Stimulated activated naive CD8-positive, alpha-beta T cell treated with anti-CD3 and anti-CD28 coated beads, Interleukin-15, Interleukin-2, amounts not matched to agents 100 ng/mL and 50 ng/mL, for 24 hours (primary cell): ENCODE measurements at regions not wholly inside any gene's neighbourhood (a gene's known extent, or its start where the extent isn't known, plus 50 kb on each side); places are given as distances from the start of the nearest gene placed in this dataset.

Experiments used
- H3K27ac Mint-ChIP-seq: one replicate; pipeline ENCODE4 v1.8.0; 2021; ENCODE audit warnings: mild to moderate bottlenecking, mixed read lengths
- H3K27me3 Mint-ChIP-seq: one replicate; pipeline ENCODE4 v1.8.0; 2021; ENCODE audit warnings: mixed read lengths
- H3K36me3 Mint-ChIP-seq: one replicate; pipeline ENCODE4 v1.8.0; 2021; ENCODE audit warnings: low read depth, mixed read lengths
- H3K4me1 Mint-ChIP-seq: one replicate; pipeline ENCODE4 v1.8.0; 2021; ENCODE audit warnings: low read depth, mixed read lengths
- H3K4me3 Mint-ChIP-seq: one replicate; pipeline ENCODE4 v1.8.0; 2021; ENCODE audit warnings: mild to moderate bottlenecking, mixed read lengths
- H3K9me3 Mint-ChIP-seq: one replicate; pipeline ENCODE4 v1.8.0; 2021; ENCODE audit warnings: mixed read lengths

DNA sequence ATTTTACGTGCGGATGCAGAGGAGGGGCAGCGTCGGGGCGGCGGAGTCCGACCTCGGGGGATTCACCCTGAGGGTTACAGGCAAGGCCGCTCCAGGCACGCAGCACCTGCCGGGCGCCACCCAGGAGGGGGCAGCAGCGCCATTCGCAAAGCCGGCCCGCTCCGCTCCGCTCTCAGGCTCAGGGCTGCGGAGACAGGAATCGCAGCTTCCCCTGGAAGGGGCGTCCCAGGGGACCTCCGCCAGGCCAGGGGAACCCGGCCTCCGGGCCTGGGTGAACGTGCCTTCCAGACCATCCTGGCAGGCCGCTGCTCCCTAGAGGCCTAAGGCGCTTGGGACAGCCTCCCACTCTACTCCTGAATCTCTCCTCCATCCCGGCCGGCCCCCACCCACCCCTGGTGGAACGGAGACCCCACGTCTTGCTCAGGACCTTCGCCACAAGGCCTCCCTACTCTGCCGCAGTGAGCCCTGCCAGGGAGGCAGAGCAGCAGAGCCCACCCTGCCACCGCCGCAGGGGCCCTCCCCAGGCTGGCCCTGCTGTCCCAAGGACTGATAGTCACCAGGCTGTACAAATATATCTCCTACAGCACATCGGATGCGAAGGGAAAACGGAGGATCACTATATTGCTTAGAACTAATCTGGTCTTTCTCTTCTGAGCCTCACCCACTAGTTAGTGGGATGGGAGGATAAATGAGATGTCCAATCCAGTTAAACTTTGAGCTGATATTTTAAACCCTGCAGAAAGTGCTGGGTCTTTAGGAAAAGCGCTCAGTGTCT, 115.0 kb downstream of the SMIM20 start:
- H3K4me1 Mint-ChIP-seq = peaks cover 15% of the 10 kb centered on the region
- H3K27me3 Mint-ChIP-seq = peaks cover 22% of the 10 kb centered on the region
- no peak overlapping the region for H3K27ac Mint-ChIP-seq
- H3K9me3 Mint-ChIP-seq = no peaks in the 10 kb centered on the region
- no peaks in the 10 kb centered on the region for H3K36me3 Mint-ChIP-seq
- no peak overlapping the region for H3K4me3 Mint-ChIP-seq

DNA sequence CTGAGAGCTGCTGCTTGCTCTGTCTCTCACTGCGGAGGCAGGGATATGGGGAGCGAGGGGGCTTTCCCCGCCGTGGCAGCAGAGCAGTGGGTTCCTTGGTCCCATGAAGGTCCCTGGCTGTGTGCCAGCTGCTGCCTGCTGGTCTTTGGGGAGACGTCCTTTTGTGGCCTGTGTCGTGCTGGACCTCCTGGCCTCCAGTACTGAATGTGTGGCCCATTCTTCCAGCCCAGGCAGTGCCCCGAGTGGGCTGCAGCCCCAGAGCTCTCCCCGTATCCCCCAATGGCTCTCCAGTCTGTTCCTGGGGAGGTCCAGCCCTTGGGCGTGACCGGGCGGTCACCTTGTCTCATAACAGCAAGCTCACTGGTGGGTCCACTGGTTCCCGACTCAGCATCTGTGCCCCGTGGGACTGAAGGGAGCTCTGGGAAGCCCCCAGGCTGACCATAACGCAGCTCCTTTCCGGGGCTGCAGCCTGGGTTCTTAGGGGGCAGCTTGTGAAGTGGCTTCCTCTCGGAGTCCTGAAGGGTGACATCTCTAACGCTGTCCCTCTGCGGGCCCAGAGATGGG, 115.6 kb downstream of the SMIM20 start:
- no peaks in the 10 kb centered on the region for H3K36me3 Mint-ChIP-seq
- peaks cover 22% of the 10 kb centered on the region for H3K27me3 Mint-ChIP-seq
- H3K27ac Mint-ChIP-seq = no peak overlapping the region
- no peak overlapping the region for H3K4me3 Mint-ChIP-seq
- H3K4me1 Mint-ChIP-seq = peaks cover 15% of the 10 kb centered on the region
- no peaks in the 10 kb centered on the region for H3K9me3 Mint-ChIP-seq

DNA sequence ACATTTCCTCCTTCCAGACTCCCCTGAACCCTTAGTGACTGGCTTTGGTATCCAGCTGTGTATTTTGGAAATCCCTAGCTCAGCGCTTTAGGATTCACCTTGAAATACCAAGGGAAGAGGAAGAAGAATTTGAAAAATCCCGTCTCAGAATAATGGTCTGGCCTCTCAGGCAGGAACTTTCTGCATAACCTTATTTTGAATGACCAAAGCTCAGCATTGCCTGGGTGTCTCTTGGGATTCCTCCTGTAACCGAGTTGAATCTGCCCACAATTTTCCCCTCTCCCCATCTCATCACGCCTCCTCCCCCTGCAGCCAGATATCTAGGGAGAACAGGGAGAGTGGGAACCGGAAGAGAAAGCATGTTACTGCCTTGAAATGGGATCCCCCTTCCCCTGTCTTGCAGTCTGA, 116.2 kb downstream of the SMIM20 start:
- H3K36me3 Mint-ChIP-seq = no peaks in the 10 kb centered on the region
- H3K9me3 Mint-ChIP-seq = no peaks in the 10 kb centered on the region
- H3K4me3 Mint-ChIP-seq = no peak overlapping the region
- peak overlapping the region; percentile 8 for H3K27ac Mint-ChIP-seq
- H3K27me3 Mint-ChIP-seq = peaks cover 19% of the 10 kb centered on the region
- H3K4me1 Mint-ChIP-seq = peaks cover 15% of the 10 kb centered on the region

DNA sequence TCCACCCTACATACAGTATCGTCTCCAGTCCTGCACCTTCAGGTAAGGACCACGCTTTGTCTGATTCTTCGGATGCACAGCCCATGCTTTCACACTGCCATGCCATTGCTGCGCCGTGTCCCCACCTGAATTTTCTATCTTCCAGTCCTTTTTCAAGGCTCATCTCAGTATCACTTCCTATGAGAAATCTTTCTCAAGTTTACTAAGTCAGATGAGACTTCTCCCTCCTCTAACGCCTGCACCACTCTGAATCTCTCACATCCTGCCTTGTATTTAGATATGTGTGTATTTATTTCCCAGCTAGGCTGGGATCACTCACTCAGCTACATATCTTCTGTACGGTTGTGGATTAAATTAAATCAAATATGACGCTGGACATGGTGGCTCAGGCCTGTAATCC, 116.8 kb downstream of the SMIM20 start:
- peaks cover 15% of the 10 kb centered on the region for H3K4me1 Mint-ChIP-seq
- peaks cover 17% of the 10 kb centered on the region for H3K27me3 Mint-ChIP-seq
- H3K9me3 Mint-ChIP-seq = no peaks in the 10 kb centered on the region
- peak overlapping the region; percentile 8 for H3K27ac Mint-ChIP-seq
- no peak overlapping the region for H3K4me3 Mint-ChIP-seq
- H3K36me3 Mint-ChIP-seq = no peaks in the 10 kb centered on the region

DNA sequence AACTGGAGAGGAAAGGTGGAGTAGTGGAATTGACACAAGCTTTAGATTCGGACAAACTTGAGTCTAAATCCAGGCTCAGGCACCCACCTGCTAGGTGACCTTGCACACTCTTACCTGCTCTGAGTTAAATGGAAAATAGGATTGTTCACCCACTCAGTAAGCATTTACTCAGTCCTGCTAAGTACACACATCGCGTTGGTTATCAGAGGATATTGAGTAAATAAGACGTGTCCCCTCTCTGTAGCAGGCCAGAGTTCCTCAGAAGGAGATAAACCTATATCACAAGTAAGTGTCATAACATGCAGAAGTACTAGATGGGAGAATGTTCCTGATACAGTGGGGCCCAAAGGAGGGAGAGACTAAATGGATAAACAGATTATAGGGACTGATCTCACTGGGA, 117.7 kb downstream of the SMIM20 start:
- Mint-ChIP-seq H3K4me1 (peaks cover 15% of the 10 kb centered on the region), H3K36me3 (no peaks in the 10 kb centered on the region), H3K4me3 (no peak overlapping the region), H3K9me3 (no peaks in the 10 kb centered on the region), H3K27me3 (peaks cover 14% of the 10 kb centered on the region), H3K27ac (no peak overlapping the region)

DNA sequence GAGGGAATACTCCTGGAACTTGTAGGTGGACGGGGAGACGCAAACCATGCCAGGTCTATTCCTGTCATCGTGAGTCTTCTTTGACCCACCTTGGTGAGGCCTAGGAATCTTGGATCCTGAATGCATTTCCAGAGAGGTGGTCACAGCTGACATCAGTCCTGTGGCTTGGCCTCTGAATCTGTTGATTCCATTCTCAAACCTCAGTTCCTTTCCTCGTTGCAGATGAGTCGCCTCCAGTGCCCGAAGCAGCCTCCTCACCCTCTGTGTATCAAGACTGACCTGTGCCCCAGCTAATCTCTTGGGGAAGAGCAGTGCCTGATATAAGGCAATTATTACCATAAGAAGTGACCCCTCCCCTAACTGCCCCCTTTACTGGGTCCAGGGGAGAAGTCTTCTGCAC, 118.1 kb downstream of the SMIM20 start:
- peaks cover 15% of the 10 kb centered on the region for H3K4me1 Mint-ChIP-seq
- no peaks in the 10 kb centered on the region for H3K36me3 Mint-ChIP-seq
- no peak overlapping the region for H3K4me3 Mint-ChIP-seq
- no peak overlapping the region for H3K27ac Mint-ChIP-seq
- H3K9me3 Mint-ChIP-seq = no peaks in the 10 kb centered on the region
- peaks cover 11% of the 10 kb centered on the region for H3K27me3 Mint-ChIP-seq

DNA sequence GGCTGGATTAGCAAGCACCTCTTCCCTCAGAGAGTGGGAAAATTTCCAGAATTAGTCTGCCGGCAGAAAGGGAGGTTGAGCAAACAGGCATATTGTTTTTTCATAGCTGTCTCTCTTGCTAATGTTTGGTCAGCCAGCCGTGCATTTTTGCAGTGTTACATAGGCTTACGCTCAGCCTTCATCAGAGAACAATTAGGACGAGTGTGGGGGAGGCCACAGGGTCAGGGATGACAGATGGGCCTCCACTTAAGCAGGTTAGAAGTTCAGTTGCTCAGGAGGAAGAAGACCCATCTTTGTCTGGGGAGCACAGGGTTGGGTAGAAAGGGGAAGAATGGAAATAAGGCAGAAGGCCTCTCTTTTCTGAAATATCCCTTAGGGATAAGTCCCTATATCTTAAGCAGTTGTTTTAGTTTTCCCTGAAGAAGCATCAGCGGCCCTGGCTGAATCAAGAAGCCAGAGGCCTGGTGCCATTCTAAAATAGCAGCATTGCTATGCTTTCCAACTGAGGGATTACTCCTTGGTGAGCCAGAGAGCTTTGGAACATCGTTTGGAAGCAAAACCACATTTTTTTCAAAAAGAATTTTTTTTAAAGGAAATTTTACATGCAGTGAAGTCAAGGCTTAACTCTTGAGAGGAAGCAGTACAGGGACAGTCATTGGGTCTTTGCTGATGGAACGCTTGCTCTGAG, 118.8 kb downstream of the SMIM20 start:
- Mint-ChIP-seq H3K27me3 (peaks cover 11% of the 10 kb centered on the region), H3K27ac (no peak overlapping the region), H3K36me3 (no peaks in the 10 kb centered on the region), H3K4me3 (no peak overlapping the region), H3K4me1 (peaks cover 15% of the 10 kb centered on the region), H3K9me3 (no peaks in the 10 kb centered on the region)

DNA sequence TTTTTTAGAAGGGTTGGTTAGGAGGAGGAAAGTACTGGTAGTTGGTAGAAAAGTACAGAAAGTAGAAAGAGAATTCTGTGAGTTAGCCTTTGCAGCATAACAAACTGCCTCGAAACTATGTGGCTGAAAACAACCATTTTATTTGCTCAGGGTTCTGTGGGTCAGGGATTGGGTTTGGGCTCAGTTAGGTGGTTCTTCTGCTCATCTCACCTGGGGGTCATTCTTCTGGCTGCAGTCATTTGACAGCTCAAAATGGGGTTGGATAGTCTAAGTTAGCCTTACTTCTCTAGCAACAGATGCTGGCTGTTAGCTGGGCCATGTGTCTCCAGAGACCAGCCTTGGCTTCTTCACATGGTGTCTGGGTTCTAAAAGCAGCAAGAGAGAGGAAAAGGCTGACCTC, 119.4 kb downstream of the SMIM20 start:
- H3K27me3 Mint-ChIP-seq = peaks cover 11% of the 10 kb centered on the region
- no peak overlapping the region for H3K4me3 Mint-ChIP-seq
- no peaks in the 10 kb centered on the region for H3K36me3 Mint-ChIP-seq
- no peaks in the 10 kb centered on the region for H3K9me3 Mint-ChIP-seq
- H3K4me1 Mint-ChIP-seq = peaks cover 15% of the 10 kb centered on the region
- no peak overlapping the region for H3K27ac Mint-ChIP-seq

DNA sequence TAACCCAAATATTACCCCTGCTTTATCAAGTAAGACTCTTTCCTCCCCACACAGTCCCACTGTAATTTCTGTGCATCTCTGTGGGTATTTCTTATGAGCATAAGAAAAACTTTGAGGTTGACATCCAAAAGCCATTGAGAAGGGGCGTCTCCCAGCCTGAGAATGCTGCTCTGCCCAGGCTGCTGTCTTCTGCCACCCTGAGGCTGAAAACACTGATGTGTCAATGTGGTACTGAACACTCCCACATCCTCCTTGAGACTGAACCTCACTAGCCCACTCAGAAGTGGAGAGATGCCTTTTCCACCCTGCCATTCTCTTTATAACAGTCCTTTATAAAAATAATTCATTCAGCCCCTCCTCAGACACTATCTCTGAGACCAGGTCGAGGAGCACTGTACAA, 120.8 kb downstream of the SMIM20 start:
- H3K4me3 Mint-ChIP-seq = no peak overlapping the region
- no peaks in the 10 kb centered on the region for H3K9me3 Mint-ChIP-seq
- H3K27me3 Mint-ChIP-seq = peaks cover 15% of the 10 kb centered on the region
- H3K27ac Mint-ChIP-seq = no peak overlapping the region
- peaks cover 15% of the 10 kb centered on the region for H3K4me1 Mint-ChIP-seq
- no peaks in the 10 kb centered on the region for H3K36me3 Mint-ChIP-seq

DNA sequence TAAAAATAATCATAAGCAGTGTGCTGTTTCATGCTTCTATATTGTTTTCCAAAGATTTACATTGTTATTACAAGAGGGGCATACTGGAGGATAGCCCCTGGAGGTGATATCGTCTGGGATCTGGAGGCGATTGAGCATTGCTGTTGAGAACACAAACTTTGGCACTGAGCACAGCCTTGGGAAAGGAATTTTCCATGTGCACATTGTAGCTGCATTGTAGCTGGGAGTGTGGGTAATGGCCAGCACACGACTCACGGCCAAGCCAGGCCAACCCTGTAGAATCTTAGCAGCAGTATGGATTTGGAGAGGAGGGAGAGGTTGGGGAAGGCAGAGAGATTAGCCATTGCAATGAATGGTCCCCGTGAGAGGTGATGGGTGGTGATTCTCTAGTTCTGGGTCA, 121.9 kb downstream of the SMIM20 start:
- H3K4me1 Mint-ChIP-seq = peaks cover 6% of the 10 kb centered on the region
- no peak overlapping the region for H3K27ac Mint-ChIP-seq
- no peaks in the 10 kb centered on the region for H3K9me3 Mint-ChIP-seq
- H3K36me3 Mint-ChIP-seq = no peaks in the 10 kb centered on the region
- H3K4me3 Mint-ChIP-seq = no peak overlapping the region
- H3K27me3 Mint-ChIP-seq = peaks cover 12% of the 10 kb centered on the region

DNA sequence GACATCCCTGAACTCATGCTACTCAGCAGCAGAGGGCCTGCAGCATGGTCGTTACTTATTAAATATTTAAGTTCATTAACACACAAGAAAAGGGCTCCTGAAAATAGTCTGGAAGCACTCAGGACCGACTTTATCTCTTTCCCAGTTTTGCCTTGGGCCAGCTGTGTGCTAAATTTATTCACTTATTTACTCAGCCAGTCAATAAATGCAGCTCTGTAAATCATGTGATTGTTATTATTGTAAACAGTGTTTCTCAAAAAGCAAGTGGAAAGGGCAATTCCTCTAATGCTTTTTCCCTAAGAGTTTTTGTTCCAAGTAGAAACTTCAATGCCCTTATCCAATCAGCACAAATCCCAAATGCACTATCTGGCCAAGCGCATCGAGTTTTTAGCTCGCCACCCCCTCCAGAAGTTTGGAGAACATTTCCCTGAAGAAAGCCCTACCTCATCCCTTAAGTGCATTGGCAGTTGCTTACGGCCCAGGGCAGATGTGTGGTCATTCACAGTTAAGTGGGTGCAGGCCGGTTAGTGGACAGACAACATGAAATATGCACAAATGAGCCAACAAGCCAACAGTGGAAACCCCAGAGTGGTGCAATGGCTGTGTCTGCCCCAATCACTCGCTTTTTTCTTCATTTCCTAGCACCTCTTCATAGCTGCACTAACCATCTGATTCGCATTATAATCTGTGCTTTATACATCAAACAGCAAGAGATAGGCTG, 125.8 kb downstream of the SMIM20 start:
- Mint-ChIP-seq H3K36me3 (no peaks in the 10 kb centered on the region), H3K4me3 (no peak overlapping the region), H3K27me3 (peaks cover 22% of the 10 kb centered on the region), H3K27ac (no peak overlapping the region), H3K4me1 (peaks cover 8% of the 10 kb centered on the region), H3K9me3 (no peaks in the 10 kb centered on the region)

DNA sequence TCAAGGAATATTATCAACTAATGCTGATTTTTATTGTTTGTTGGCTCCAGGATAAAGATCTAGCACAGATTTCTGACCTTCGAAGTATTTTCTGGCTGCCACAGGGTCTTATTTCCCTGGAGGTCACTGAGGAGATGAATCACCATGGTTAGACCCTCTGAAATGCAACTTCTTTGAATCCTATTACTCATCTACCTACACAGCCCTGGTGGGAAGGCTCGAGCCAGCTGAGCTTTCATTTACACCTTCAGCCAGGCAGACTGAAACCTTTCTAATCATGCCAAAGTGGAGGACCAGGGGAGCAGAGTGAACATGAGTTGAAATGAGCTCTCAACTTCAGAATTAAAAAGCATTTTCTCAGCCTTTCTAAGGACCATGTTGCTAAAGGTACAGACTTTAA, 130.5 kb downstream of the SMIM20 start:
- Mint-ChIP-seq H3K9me3 (no peaks in the 10 kb centered on the region), H3K4me3 (no peak overlapping the region)

DNA sequence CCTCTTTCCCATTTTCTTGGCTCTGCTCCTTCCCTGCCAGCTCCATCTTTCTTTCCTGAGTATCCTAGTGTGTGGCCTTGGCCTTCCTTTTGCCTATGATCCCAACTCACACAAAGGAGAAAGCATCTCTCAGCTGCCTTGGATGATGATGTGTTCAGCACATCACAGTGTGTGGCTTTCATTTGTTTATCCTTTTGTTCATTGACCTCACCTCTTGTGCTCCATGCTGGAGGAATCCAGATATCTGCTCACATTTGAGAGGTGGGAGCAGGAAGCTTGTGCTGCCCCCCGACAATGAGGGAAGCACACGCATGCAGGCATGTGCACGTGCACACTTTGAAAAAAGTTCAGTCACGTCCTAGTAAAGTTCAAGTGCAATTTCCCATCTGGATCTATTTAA, 131.0 kb downstream of the SMIM20 start:
- Mint-ChIP-seq H3K4me3 (no peak overlapping the region), H3K27ac (peak overlapping the region; percentile 29), H3K4me1 (peaks cover 11% of the 10 kb centered on the region), H3K36me3 (no peaks in the 10 kb centered on the region), H3K9me3 (no peaks in the 10 kb centered on the region), H3K27me3 (peaks cover 25% of the 10 kb centered on the region)

More for the DNA sequence above, 130.5 kb downstream of the SMIM20 start:
- Mint-ChIP-seq H3K4me1 (peaks cover 11% of the 10 kb centered on the region), H3K27ac (no peak overlapping the region), H3K27me3 (peaks cover 25% of the 10 kb centered on the region), H3K36me3 (no peaks in the 10 kb centered on the region)

DNA sequence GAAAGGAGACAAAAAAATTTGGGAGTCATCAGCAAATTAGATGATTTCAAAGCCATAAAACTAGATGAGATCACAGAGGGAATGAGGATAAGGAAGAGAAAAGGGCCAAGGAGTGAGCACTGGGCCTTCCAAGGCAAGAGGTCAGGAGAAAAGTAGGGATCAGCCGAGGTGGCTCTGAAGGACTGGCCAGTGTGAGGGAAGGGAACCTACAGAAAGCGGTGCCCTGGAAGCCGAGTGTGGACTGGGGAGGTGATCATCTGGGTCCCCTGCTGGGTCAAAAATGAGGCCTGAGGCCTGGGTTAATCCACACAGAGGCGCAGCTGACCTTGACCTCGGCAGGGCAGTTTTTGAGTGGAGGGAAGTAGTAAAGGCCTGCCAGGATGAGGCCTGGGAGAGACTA, 133.8 kb downstream of the SMIM20 start:
- no peaks in the 10 kb centered on the region for H3K9me3 Mint-ChIP-seq
- no peak overlapping the region for H3K27ac Mint-ChIP-seq
- H3K27me3 Mint-ChIP-seq = peaks cover 25% of the 10 kb centered on the region

DNA sequence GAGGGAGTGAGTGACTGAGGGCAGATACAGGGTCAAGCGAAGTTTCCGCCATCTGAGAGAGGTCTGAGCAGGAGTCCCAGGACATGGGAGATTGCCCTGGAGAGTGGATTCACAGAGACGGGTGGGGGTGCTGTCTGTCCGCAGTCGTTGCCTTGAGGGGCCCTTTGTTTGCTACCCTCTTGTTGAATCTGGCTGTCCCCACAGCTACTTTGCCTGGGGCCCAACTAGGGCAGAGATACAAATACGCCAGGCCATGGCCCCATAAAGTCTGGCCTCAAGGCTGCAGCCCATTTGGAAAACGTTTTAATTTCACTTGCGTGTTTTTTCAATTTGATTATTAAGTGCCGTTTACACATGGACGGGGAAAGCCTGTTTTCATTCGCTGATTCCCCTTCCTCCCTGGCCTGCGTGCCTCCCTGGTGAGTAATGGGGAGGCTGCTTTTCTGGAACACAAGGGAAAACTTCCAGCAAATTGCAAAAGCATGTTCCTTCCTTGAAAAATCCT, 134.4 kb downstream of the SMIM20 start:
- no peak overlapping the region for H3K27ac Mint-ChIP-seq
- H3K27me3 Mint-ChIP-seq = peaks cover 24% of the 10 kb centered on the region
- H3K36me3 Mint-ChIP-seq = no peaks in the 10 kb centered on the region
- H3K4me1 Mint-ChIP-seq = peaks cover 17% of the 10 kb centered on the region
- no peaks in the 10 kb centered on the region for H3K9me3 Mint-ChIP-seq
- H3K4me3 Mint-ChIP-seq = no peak overlapping the region

More for the DNA sequence above, 133.8 kb downstream of the SMIM20 start:
- Mint-ChIP-seq H3K36me3 (no peaks in the 10 kb centered on the region), H3K4me1 (peaks cover 12% of the 10 kb centered on the region), H3K4me3 (no peak overlapping the region)
